Bronchial epithelial cell (primary cell): ENCODE measurements at regions not wholly inside any gene's neighbourhood (a gene's known extent, or its start where the extent isn't known, plus 50 kb on each side); places are given as distances from the start of the nearest gene placed in this dataset.

Experiments
- DNase-seq: peaks from one replicate; pipeline ENCODE4 v3.0.0-alpha.2; 2010; ENCODE audit warnings: low read depth
- FAIRE-seq: peaks from 2 replicates; lab custom pipeline; 2011; peaks lifted over from hg19 to GRCh38; lab: Jason Lieb, UNC
- H3K27me3 ChIP-seq: 2 replicates; pipeline ENCODE4 v1.5.1; 2011; ENCODE audit warnings: low read length; ENCODE audit not compliant: control insufficient read depth, insufficient read depth
- H3K36me3 ChIP-seq: 2 replicates; pipeline ENCODE4 v1.5.1; 2011; ENCODE audit warnings: low read length; ENCODE audit not compliant: control insufficient read depth, insufficient read depth
- H3K4me3 ChIP-seq: 2 replicates; pipeline ENCODE4 v1.5.1; 2011; ENCODE audit warnings: mild to moderate bottlenecking, low read depth, low read length, control low read depth
- TF ChIP-seq, protein P1 (sequence below): IDR thresholded peaks from 2 replicates; pipeline ENCODE4 v1.5.1; 2011; ENCODE audit warnings: mild to moderate bottlenecking, moderate library complexity, low read length, control low read depth, inconsistent platforms; ENCODE audit not compliant: insufficient read depth, severe bottlenecking

DNA sequence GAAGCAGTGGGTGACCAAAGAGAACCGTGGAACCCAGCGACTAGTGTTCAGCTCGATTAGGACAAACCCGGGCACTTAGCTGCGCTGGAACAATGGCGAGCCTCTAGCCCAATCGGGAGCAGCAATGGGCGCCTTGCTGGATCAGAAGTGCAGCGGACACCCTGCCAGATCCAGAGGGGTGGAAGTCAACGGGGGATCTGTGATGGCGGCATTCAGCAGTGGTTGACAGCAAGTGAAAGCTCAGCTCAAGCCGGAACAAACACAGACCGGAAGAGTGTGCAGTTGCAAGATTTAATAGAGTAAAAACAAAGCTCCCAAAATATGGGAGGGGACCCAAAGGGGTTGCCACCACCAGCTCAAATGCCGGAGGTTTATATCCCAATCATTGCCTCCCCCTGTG is 478.7 kb upstream of the REG3G start:
- TF ChIP-seq, protein P1, sequence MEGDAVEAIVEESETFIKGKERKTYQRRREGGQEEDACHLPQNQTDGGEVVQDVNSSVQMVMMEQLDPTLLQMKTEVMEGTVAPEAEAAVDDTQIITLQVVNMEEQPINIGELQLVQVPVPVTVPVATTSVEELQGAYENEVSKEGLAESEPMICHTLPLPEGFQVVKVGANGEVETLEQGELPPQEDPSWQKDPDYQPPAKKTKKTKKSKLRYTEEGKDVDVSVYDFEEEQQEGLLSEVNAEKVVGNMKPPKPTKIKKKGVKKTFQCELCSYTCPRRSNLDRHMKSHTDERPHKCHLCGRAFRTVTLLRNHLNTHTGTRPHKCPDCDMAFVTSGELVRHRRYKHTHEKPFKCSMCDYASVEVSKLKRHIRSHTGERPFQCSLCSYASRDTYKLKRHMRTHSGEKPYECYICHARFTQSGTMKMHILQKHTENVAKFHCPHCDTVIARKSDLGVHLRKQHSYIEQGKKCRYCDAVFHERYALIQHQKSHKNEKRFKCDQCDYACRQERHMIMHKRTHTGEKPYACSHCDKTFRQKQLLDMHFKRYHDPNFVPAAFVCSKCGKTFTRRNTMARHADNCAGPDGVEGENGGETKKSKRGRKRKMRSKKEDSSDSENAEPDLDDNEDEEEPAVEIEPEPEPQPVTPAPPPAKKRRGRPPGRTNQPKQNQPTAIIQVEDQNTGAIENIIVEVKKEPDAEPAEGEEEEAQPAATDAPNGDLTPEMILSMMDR, result no peak
- H3K36me3 ChIP-seq, result no peaks in the 10 kb centered on the region
- H3K4me3 ChIP-seq, result no peak overlapping the region
- FAIRE-seq (no peak), DNase-seq (no peak)
- no peaks in the 10 kb centered on the region for H3K27me3 ChIP-seq

DNA sequence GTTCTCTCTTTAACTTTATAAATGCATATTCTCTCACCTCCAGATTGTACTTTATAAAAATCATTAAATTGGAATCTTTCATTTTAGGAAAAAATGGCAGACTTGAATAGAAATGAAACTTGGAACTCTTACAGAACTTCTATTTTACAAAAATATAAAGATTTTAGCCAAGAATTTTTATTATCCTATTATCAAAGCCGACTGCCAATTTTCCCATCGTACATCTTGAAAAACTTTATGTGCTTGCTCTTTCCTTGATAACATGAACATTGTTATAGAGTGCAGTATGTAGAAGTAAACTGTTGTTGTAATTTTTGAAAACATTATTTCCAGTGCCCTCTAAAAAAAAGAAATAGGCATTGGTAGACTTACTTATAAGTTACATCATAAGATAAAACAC is 475.7 kb upstream of the REG3G start:
- Histone ChIP-seq H3K4me3 (no peak overlapping the region), H3K27me3 (no peaks in the 10 kb centered on the region), H3K36me3 (no peaks in the 10 kb centered on the region)
- TF ChIP-seq, protein P1, result no peak
- FAIRE-seq (no peak), DNase-seq (no peak)

DNA sequence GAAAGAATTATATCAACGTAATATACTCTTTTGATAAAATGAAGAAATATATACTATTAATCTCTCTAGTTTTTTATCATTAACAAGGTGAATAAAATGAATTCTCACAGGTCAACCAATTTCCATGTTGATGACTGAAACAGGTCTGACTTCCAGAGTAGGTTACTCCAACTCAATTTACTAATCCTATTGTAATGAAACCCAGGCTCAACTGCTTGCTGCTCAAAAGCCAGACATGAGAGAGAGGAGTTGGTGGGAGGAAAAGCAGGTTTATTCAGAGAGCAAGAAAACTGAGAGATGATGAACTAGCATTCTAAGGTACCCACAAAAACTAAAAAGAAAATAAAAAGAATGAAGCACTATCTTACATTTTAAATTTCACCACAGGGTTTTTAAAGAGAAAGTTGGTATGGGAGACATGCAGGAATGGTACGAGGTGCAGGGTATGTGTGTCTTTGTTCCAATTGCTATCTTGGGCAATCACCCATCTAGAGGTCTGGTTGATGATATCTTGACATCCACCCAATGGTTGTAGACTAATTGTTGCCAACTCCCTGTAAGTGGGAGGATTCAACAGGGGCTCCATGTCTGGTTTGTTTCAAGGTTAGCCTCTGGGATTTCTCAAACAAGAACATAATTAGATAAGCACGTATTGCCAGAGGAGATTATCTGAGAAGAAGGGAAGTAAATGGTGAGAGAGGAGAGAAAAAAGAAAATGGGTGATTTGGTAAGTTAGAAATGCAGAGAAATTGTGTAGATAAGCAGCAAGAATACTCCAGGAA is 471.4 kb upstream of the REG3G start:
- no peak for DNase-seq
- FAIRE-seq, result no peak
- no peak overlapping the region for H3K4me3 ChIP-seq

DNA sequence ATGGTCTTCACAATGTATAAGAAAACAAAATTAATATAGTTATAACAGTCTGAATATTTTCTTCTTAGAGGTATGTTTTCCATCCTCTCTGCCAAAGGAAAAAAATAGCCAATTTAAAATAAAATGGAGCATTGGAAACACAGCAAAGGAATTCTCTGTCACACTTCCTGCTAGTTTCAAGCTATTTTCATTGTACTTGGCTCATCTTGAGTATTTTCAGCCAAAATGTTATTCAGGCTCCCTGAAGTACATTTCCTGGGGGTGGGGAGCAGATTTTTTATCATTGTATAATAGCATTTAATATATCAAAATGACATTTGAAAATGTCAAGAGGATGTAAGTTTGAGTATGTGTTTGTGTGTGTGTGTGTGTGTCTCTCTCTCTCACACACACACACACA is 463.6 kb upstream of the REG3G start:
- no peak for DNase-seq
- no peaks in the 10 kb centered on the region for H3K27me3 ChIP-seq
- TF ChIP-seq, protein P1, result no peak
- FAIRE-seq, result no peak
- H3K4me3 ChIP-seq, result no peak overlapping the region
- no peaks in the 10 kb centered on the region for H3K36me3 ChIP-seq

More for the DNA sequence above, 471.4 kb upstream of the REG3G start:
- H3K27me3 ChIP-seq, result no peaks in the 10 kb centered on the region
- H3K36me3 ChIP-seq, result no peaks in the 10 kb centered on the region
- TF ChIP-seq, protein P1, result no peak

DNA sequence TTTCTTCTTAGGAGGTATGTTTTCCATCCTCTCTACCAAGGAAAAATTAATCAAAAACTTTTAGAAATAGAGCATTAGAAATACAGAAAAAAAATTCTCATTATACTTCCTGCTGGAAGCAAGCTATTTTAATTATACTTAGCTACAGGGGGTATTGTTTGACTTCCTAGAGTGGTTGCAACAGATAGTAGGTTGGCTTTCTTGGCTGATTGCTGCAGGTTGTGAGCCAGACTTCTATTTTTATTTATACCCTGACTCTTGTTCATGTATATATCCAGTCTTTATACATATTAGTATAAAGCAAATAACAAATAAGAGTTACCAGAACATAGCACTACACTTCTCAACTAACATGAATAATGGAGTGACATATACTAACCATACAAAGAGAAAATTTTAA is 460.8 kb upstream of the REG3G start:
- DNase-seq (no peak), FAIRE-seq (no peak)
- Histone ChIP-seq H3K4me3 (no peak overlapping the region), H3K36me3 (no peaks in the 10 kb centered on the region), H3K27me3 (no peaks in the 10 kb centered on the region)
- TF ChIP-seq, protein P1, result no peak
